ENCODE measurements at regions not wholly inside any gene's neighbourhood (a gene's known extent, or its start where the extent isn't known, plus 50 kb on each side); places are given as distances from the start of the nearest gene placed in this dataset.

DNA sequence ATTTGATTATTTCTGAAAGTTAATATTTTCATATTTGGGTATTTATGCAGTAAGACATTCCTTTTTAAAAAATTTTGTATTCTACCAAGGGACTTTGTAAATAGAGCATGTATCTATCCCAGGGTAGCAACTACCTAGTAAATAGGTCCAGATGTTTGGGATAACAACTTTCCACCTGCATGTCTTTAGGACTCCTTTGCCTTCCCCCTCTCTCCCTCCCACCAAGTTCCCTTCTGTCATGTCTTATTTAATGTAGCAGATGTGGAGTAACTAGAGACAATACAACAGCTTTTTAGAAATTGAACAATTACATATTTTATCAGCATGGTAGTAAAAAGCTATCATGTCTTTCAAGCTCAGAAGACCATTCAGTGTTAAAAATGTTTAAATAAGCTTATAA lies 821.0 kb downstream of the C4orf33 start:
- no peaks in the 10 kb centered on the region for H3K36me3 ChIP-seq (ENCODE audit: control insufficient read depth, insufficient read depth, low read length)
- no peaks in the 10 kb centered on the region for H3K9me3 ChIP-seq (ENCODE audit: control insufficient read depth, low read length)
- H3K4me3 ChIP-seq (ENCODE audit: extremely low read depth, insufficient read depth, low read length, poor library complexity, severe bottlenecking): no peak overlapping the region
- H3K27ac ChIP-seq (ENCODE audit: low read depth, low read length, severe bottlenecking): no peak overlapping the region
- H3K4me1 ChIP-seq (ENCODE audit: control insufficient read depth, insufficient read depth, low read length, poor library complexity, severe bottlenecking): no peaks in the 10 kb centered on the region

GRCh38 chr4:129917651-129918050 lies 821.7 kb downstream of the C4orf33 start:
- 63 to 69% methylated on average over 1 to 2 of the region's 2 CpGs for WGBS, 2 experiments (ENCODE audit: insufficient coverage in 2 of 2)
- Histone ChIP-seq H3K9me3 (ENCODE audit: control insufficient read depth, low read length) (no peaks in the 10 kb centered on the region), H3K4me3 (ENCODE audit: extremely low read depth, insufficient read depth, low read length, poor library complexity, severe bottlenecking) (no peak overlapping the region), H3K27ac (ENCODE audit: low read depth, low read length, severe bottlenecking) (no peak overlapping the region), H3K36me3 (ENCODE audit: control insufficient read depth, insufficient read depth, low read length) (no peaks in the 10 kb centered on the region), H3K4me1 (ENCODE audit: control insufficient read depth, insufficient read depth, low read length, poor library complexity, severe bottlenecking) (no peaks in the 10 kb centered on the region)

DNA sequence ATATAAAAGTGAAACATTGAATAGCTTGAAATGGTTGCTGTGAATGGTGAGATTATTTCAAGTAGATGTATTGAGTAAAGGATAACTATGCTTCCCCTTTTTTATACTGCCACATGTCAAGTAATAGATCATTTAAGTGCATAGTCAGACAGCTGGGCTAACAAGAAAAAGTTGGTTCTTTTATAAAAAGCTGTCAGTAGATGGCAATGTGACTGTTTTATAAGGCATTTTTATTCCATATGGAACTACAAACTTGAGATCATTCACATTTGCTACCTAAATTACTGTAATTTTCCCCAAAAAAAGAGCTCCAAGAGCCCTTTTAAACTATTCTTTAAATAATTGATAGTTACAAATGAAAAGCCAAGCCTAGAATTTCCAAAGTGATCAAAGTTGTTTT lies 831.0 kb downstream of the C4orf33 start:
- H3K9me3 ChIP-seq (ENCODE audit: control insufficient read depth, low read length): no peaks in the 10 kb centered on the region
- no peaks in the 10 kb centered on the region for H3K4me1 ChIP-seq (ENCODE audit: control insufficient read depth, insufficient read depth, low read length, poor library complexity, severe bottlenecking)
- H3K4me3 ChIP-seq (ENCODE audit: extremely low read depth, insufficient read depth, low read length, poor library complexity, severe bottlenecking): no peak overlapping the region
- H3K36me3 ChIP-seq (ENCODE audit: control insufficient read depth, insufficient read depth, low read length): no peaks in the 10 kb centered on the region
- H3K27ac ChIP-seq (ENCODE audit: low read depth, low read length, severe bottlenecking): no peak overlapping the region

DNA sequence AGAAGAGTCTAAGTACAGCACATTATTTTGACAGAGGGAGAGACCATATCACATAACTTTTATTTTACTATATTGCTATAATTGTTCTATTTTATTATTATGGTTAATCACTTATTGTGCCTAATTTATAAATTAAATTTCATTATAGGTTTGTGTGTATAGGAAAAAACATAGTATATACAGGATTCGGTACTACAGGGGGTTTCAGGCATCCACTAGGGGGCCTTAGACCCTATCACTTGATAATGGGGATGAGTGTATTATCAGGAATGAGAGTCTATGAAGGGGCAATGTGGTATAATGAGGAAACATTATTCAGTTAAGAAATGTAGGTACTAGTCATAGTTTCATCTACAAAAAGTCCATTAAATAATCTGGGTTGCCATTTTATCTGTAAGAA lies 833.1 kb downstream of the C4orf33 start:
- Histone ChIP-seq H3K9me3 (ENCODE audit: control insufficient read depth, low read length) (no peaks in the 10 kb centered on the region), H3K27ac (ENCODE audit: low read depth, low read length, severe bottlenecking) (no peak overlapping the region), H3K36me3 (ENCODE audit: control insufficient read depth, insufficient read depth, low read length) (no peaks in the 10 kb centered on the region), H3K4me1 (ENCODE audit: control insufficient read depth, insufficient read depth, low read length, poor library complexity, severe bottlenecking) (no peaks in the 10 kb centered on the region), H3K4me3 (ENCODE audit: extremely low read depth, insufficient read depth, low read length, poor library complexity, severe bottlenecking) (no peak overlapping the region)
- 86 to 100% methylated on average over 1 of the region's 1 CpG for WGBS, 2 experiments (ENCODE audit: insufficient coverage in 2 of 2)

DNA sequence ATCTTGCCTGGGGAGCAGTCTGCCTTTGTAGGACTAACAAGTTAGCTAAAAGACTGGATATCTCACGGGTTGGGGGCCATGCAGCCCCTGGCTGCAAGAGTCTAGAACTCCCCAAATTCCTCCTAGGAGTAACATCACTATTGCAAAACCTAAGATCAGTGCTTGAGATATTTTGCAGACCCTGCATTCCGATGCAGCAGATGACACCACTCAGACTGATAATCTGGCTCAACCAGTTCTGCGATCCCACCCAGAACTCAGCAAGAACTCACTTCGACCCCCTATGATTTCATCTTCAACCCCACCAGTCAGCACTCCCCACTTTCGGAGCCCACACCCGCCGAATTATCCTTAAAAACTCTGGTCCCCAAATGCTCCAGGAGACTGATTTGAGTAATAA lies 834.0 kb downstream of the C4orf33 start:
- Histone ChIP-seq H3K27ac (ENCODE audit: low read depth, low read length, severe bottlenecking) (no peak overlapping the region), H3K4me3 (ENCODE audit: extremely low read depth, insufficient read depth, low read length, poor library complexity, severe bottlenecking) (no peak overlapping the region), H3K4me1 (ENCODE audit: control insufficient read depth, insufficient read depth, low read length, poor library complexity, severe bottlenecking) (no peaks in the 10 kb centered on the region), H3K36me3 (ENCODE audit: control insufficient read depth, insufficient read depth, low read length) (no peaks in the 10 kb centered on the region), H3K9me3 (ENCODE audit: control insufficient read depth, low read length) (no peaks in the 10 kb centered on the region)
- 89 to 94% methylated on average over 5 to 7 of the region's 7 CpGs for WGBS, 2 experiments (ENCODE audit: insufficient coverage in 2 of 2)

GRCh38 chr4:129950217-129950616 lies 854.3 kb downstream of the C4orf33 start:
- no peak overlapping the region for H3K27ac ChIP-seq (ENCODE audit: low read depth, low read length, severe bottlenecking)
- no peaks in the 10 kb centered on the region for H3K36me3 ChIP-seq (ENCODE audit: control insufficient read depth, insufficient read depth, low read length)
- H3K4me1 ChIP-seq (ENCODE audit: control insufficient read depth, insufficient read depth, low read length, poor library complexity, severe bottlenecking): no peaks in the 10 kb centered on the region
- 78 to 100% methylated on average over 1 of the region's 3 CpGs for WGBS, 2 experiments (ENCODE audit: insufficient coverage in 2 of 2)
- H3K4me3 ChIP-seq (ENCODE audit: extremely low read depth, insufficient read depth, low read length, poor library complexity, severe bottlenecking): no peak overlapping the region
- H3K9me3 ChIP-seq (ENCODE audit: control insufficient read depth, low read length): no peaks in the 10 kb centered on the region

- no peak overlapping the region for H3K4me3 ChIP-seq (ENCODE audit: extremely low read depth, insufficient read depth, low read length, poor library complexity, severe bottlenecking)
- H3K4me1 ChIP-seq (ENCODE audit: control insufficient read depth, insufficient read depth, low read length, poor library complexity, severe bottlenecking): no peaks in the 10 kb centered on the region
- H3K9me3 ChIP-seq (ENCODE audit: control insufficient read depth, low read length): no peaks in the 10 kb centered on the region
- H3K36me3 ChIP-seq (ENCODE audit: control insufficient read depth, insufficient read depth, low read length): no peaks in the 10 kb centered on the region
- WGBS, 2 experiments (ENCODE audit: insufficient coverage in 2 of 2): 67 to 83% methylated on average over 1 of the region's 2 CpGs
- H3K27ac ChIP-seq (ENCODE audit: low read depth, low read length, severe bottlenecking): no peak overlapping the region
Observed at GRCh38 chr4:129966175-129966574, 870.2 kb downstream of the C4orf33 start.

DNA sequence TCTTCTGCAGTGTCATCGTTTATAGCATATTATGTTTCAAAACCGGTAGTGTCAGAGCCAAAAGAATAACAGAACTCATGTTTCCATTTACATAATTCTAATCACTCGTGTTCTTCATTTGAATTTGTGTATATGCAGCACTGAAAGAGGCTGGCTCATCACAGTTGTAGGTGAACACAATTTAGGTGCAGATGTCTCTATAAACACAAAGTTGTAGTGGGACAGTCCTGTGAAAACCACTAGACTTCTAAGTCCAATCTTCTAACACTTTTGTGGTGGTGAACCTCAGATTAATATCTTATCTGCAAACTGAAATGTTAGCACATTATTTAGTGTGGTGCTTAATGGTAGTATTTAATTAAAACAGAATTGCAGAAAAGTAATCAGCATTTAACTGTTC lies 872.4 kb downstream of the C4orf33 start:
- WGBS, 2 experiments (ENCODE audit: insufficient coverage in 2 of 2): 80% methylated on average over 1 of the region's 3 CpGs; no CpG with 5 or more reads in 1 of the 2 experiments
- H3K27ac ChIP-seq (ENCODE audit: low read depth, low read length, severe bottlenecking): no peak overlapping the region
- no peaks in the 10 kb centered on the region for H3K36me3 ChIP-seq (ENCODE audit: control insufficient read depth, insufficient read depth, low read length)
- no peaks in the 10 kb centered on the region for H3K4me1 ChIP-seq (ENCODE audit: control insufficient read depth, insufficient read depth, low read length, poor library complexity, severe bottlenecking)
- no peaks in the 10 kb centered on the region for H3K9me3 ChIP-seq (ENCODE audit: control insufficient read depth, low read length)
- H3K4me3 ChIP-seq (ENCODE audit: extremely low read depth, insufficient read depth, low read length, poor library complexity, severe bottlenecking): no peak overlapping the region

DNA sequence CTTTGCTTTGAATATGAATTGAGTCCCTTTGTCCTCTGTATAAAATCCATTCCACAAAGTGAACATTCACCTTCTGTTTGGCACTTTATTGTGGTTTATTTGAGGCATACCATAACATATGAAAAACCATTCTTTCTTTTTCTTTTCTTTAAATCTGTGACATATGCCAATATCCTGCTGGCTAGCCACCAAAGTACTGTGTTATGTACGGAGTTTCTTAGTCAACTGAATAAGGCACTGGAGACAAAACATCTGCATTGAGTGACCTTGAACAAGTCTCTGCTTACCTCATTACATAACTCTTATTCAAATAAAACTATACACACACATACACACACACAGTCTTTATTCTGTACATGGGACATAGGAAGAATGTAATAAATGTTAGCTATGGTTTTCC lies 872.8 kb downstream of the C4orf33 start:
- 100% methylated on average over 1 of the region's 1 CpG; no CpG with 5 or more reads in 1 of the 2 experiments for WGBS, 2 experiments (ENCODE audit: insufficient coverage in 2 of 2)
- no peak overlapping the region for H3K27ac ChIP-seq (ENCODE audit: low read depth, low read length, severe bottlenecking)

GRCh38 chr4:129970801-129971200 lies 874.8 kb downstream of the C4orf33 start:
- Histone ChIP-seq H3K27ac (ENCODE audit: low read depth, low read length, severe bottlenecking) (no peak overlapping the region), H3K4me1 (ENCODE audit: control insufficient read depth, insufficient read depth, low read length, poor library complexity, severe bottlenecking) (no peaks in the 10 kb centered on the region), H3K4me3 (ENCODE audit: extremely low read depth, insufficient read depth, low read length, poor library complexity, severe bottlenecking) (no peak overlapping the region), H3K36me3 (ENCODE audit: control insufficient read depth, insufficient read depth, low read length) (no peaks in the 10 kb centered on the region), H3K9me3 (ENCODE audit: control insufficient read depth, low read length) (no peaks in the 10 kb centered on the region)
- no CpG with 5 or more reads among the region's 3 CpGs for WGBS, 2 experiments (ENCODE audit: insufficient coverage in 2 of 2)

More for the DNA sequence above, 872.8 kb downstream of the C4orf33 start:
- no peaks in the 10 kb centered on the region for H3K9me3 ChIP-seq (ENCODE audit: control insufficient read depth, low read length)
- no peaks in the 10 kb centered on the region for H3K36me3 ChIP-seq (ENCODE audit: control insufficient read depth, insufficient read depth, low read length)
- H3K4me1 ChIP-seq (ENCODE audit: control insufficient read depth, insufficient read depth, low read length, poor library complexity, severe bottlenecking): no peaks in the 10 kb centered on the region
- no peak overlapping the region for H3K4me3 ChIP-seq (ENCODE audit: extremely low read depth, insufficient read depth, low read length, poor library complexity, severe bottlenecking)

DNA sequence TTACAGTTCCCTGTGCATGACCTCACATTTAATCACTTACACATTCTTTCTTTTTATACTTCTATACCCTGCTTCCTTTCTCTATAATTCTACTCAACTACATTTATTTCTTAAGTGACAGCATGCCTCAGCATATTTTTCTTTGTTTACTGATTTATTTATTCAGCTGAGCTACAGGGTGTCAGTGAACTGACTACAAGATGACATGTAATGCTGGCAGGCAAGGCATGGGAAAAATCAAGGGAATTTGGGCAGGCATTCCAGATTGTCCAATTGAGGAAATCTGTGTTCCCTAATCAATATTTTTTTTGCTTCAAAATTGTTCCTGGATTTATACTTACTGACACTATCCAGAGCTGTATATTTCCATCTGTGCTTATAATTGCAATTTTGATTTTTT lies 875.5 kb downstream of the C4orf33 start:
- Histone ChIP-seq H3K9me3 (ENCODE audit: control insufficient read depth, low read length) (no peaks in the 10 kb centered on the region), H3K27ac (ENCODE audit: low read depth, low read length, severe bottlenecking) (no peak overlapping the region), H3K36me3 (ENCODE audit: control insufficient read depth, insufficient read depth, low read length) (no peaks in the 10 kb centered on the region), H3K4me1 (ENCODE audit: control insufficient read depth, insufficient read depth, low read length, poor library complexity, severe bottlenecking) (no peaks in the 10 kb centered on the region), H3K4me3 (ENCODE audit: extremely low read depth, insufficient read depth, low read length, poor library complexity, severe bottlenecking) (no peak overlapping the region)

- no CpG with 5 or more reads among the region's 1 CpG for WGBS, 2 experiments (ENCODE audit: insufficient coverage in 2 of 2)
- Histone ChIP-seq H3K36me3 (ENCODE audit: control insufficient read depth, insufficient read depth, low read length) (no peaks in the 10 kb centered on the region), H3K4me1 (ENCODE audit: control insufficient read depth, insufficient read depth, low read length, poor library complexity, severe bottlenecking) (no peaks in the 10 kb centered on the region)
Observed at GRCh38 chr4:129972257-129972656, 876.3 kb downstream of the C4orf33 start.

More at GRCh38 chr4:129972257-129972656, 876.3 kb downstream of the C4orf33 start:
- no peak overlapping the region for H3K27ac ChIP-seq (ENCODE audit: low read depth, low read length, severe bottlenecking)
- H3K4me3 ChIP-seq (ENCODE audit: extremely low read depth, insufficient read depth, low read length, poor library complexity, severe bottlenecking): no peak overlapping the region
- no peaks in the 10 kb centered on the region for H3K9me3 ChIP-seq (ENCODE audit: control insufficient read depth, low read length)
